B cell (primary cell): ENCODE measurements at regions not wholly inside any gene's neighbourhood (a gene's known extent, or its start where the extent isn't known, plus 50 kb on each side); places are given as distances from the start of the nearest gene placed in this dataset.

Experiments
- CTCF ChIP-seq: fragments of 200-600 bp; IDR thresholded peaks from one replicate; pipeline ENCODE4 v1.8.0; 2022; ENCODE audit warnings: antibody characterized with exemption, mild to moderate bottlenecking
- EZH2 ChIP-seq: IDR thresholded peaks from 2 replicates; pipeline ENCODE4 v1.6.1; 2012; ENCODE audit warnings: borderline replicate concordance, low read depth, mild to moderate bottlenecking, moderate library complexity, low read length; ENCODE audit not compliant: insufficient read depth, poor library complexity, severe bottlenecking

GRCh38 chrX:69031181-69031580 is 134.1 kb downstream of the PJA1 start:
- TF ChIP-seq CTCF: no peak
- no peak for TF ChIP-seq EZH2
